Activated CD4-positive, alpha-beta memory T cell treated with anti-CD3 and anti-CD28 coated beads for 36 hours (primary cell): ENCODE measurements at regions not wholly inside any gene's neighbourhood (a gene's known extent, or its start where the extent isn't known, plus 50 kb on each side); places are given as distances from the start of the nearest gene placed in this dataset.

Experiments used
- CTCF ChIA-PET: fragments of 350-600 bp; sonication (Branson Sonifier 250); formaldehyde crosslinking; loops from one replicate; lab custom pipeline; 2021; ENCODE audit warnings: antibody characterized with exemption, inconsistent platforms; lab: Charles Lee
- POLR2A ChIA-PET: fragments of 350-600 bp; sonication (Branson Sonifier 250); formaldehyde crosslinking; loops from one replicate; lab custom pipeline; 2021; ENCODE audit warnings: antibody characterized with exemption; lab: Charles Lee
- DNase-seq: peaks from one replicate; pipeline ENCODE4 v3.0.0-alpha.2; 2020
- H3K27ac Mint-ChIP-seq: one replicate; pipeline ENCODE4 v1.8.0; 2021; ENCODE audit warnings: mixed read lengths
- H3K27me3 Mint-ChIP-seq: one replicate; pipeline ENCODE4 v1.8.0; 2021; ENCODE audit warnings: mixed read lengths
- H3K36me3 Mint-ChIP-seq: one replicate; pipeline ENCODE4 v1.8.0; 2021; ENCODE audit warnings: mixed read lengths
- H3K4me1 Mint-ChIP-seq: one replicate; pipeline ENCODE4 v1.8.0; 2021; ENCODE audit warnings: low read depth, mixed read lengths
- H3K4me3 Mint-ChIP-seq: one replicate; pipeline ENCODE4 v1.8.0; 2021; ENCODE audit warnings: mild to moderate bottlenecking, mixed read lengths
- H3K9me3 Mint-ChIP-seq: one replicate; pipeline ENCODE4 v1.8.0; 2021; ENCODE audit warnings: mixed read lengths
- intact Hi-C: fragments of 100-400 bp; cut with micrococcal nuclease; formaldehyde crosslinking; loops from one replicate; pipeline ENCODE4 v1.15.1; 2023

- POLR2A ChIA-PET: no interaction called here
- Mint-ChIP-seq H3K4me1 (no peaks in the 10 kb centered on the region), H3K9me3 (no peaks in the 10 kb centered on the region), H3K27me3 (peaks cover 4% of the 10 kb centered on the region), H3K36me3 (no peaks in the 10 kb centered on the region), H3K4me3 (no peak overlapping the region), H3K27ac (no peak overlapping the region)
- CTCF ChIA-PET: no interaction called here
- no peak for DNase-seq
- intact Hi-C loops: no loop called here
Measured at GRCh38 chr2:67871686-67872412, 191.0 kb downstream of the C1D start.

- no peak overlapping the region for H3K27ac Mint-ChIP-seq
- H3K9me3 Mint-ChIP-seq: no peaks in the 10 kb centered on the region
- DNase-seq: no peak
- H3K36me3 Mint-ChIP-seq: no peaks in the 10 kb centered on the region
- H3K4me3 Mint-ChIP-seq: no peak overlapping the region
- ChIA-PET POLR2A (no interaction called here), CTCF (no interaction called here)
- H3K4me1 Mint-ChIP-seq: no peaks in the 10 kb centered on the region
- intact Hi-C loops: no loop called here
- peaks cover 4% of the 10 kb centered on the region for H3K27me3 Mint-ChIP-seq
Measured at GRCh38 chr2:67872481-67872880, 190.3 kb downstream of the C1D start.

GRCh38 chr2:67873916-67874315, 188.9 kb downstream of the C1D start:
- Mint-ChIP-seq H3K4me3 (no peak overlapping the region), H3K27ac (no peak overlapping the region), H3K4me1 (no peaks in the 10 kb centered on the region), H3K36me3 (no peaks in the 10 kb centered on the region), H3K27me3 (peaks cover 5% of the 10 kb centered on the region), H3K9me3 (no peaks in the 10 kb centered on the region)
- DNase-seq: no peak
- ChIA-PET CTCF (no interaction called here), POLR2A (no interaction called here)
- intact Hi-C loops: no loop called here

DNA sequence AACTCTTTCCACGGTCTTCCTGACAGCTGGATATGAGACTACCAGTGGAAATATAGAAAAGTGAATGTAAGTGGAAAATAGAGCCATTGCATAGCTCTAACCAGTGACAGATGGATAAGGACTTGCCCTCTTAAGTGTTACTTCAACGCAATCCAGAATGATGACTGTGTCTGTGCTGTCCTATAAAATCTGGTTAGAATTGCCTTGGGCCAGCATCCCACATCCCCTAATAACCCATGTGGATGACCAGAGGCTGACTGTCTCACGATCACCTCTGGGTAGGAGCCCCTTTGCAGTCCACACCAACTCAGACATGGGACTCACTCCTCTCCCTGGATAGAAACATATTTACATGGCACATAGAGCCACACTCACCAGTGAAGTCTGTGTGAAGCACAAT, 186.6 kb downstream of the C1D start:
- Mint-ChIP-seq H3K27me3 (peaks cover 5% of the 10 kb centered on the region), H3K9me3 (no peaks in the 10 kb centered on the region), H3K27ac (no peak overlapping the region), H3K4me3 (no peak overlapping the region), H3K36me3 (no peaks in the 10 kb centered on the region), H3K4me1 (no peaks in the 10 kb centered on the region)
- no peak for DNase-seq
- ChIA-PET POLR2A (no interaction called here), CTCF (no interaction called here)
- intact Hi-C loops: no loop called here

GRCh38 chr2:67877301-67877700, 185.5 kb downstream of the C1D start:
- Mint-ChIP-seq H3K9me3 (no peaks in the 10 kb centered on the region), H3K4me1 (no peaks in the 10 kb centered on the region), H3K4me3 (no peak overlapping the region), H3K27me3 (peaks cover 5% of the 10 kb centered on the region), H3K27ac (no peak overlapping the region), H3K36me3 (no peaks in the 10 kb centered on the region)
- intact Hi-C loops: no loop called here
- ChIA-PET POLR2A (no interaction called here), CTCF (no interaction called here)
- DNase-seq: no peak

GRCh38 chr2:67878743-67879142, 184.1 kb downstream of the C1D start:
- ChIA-PET POLR2A (no interaction called here), CTCF (no interaction called here)
- H3K27me3 Mint-ChIP-seq: peaks cover 5% of the 10 kb centered on the region
- no peaks in the 10 kb centered on the region for H3K4me1 Mint-ChIP-seq
- no peaks in the 10 kb centered on the region for H3K9me3 Mint-ChIP-seq
- H3K4me3 Mint-ChIP-seq: no peak overlapping the region
- H3K27ac Mint-ChIP-seq: no peak overlapping the region
- intact Hi-C loops: no loop called here
- no peaks in the 10 kb centered on the region for H3K36me3 Mint-ChIP-seq
- DNase-seq: no peak

DNA sequence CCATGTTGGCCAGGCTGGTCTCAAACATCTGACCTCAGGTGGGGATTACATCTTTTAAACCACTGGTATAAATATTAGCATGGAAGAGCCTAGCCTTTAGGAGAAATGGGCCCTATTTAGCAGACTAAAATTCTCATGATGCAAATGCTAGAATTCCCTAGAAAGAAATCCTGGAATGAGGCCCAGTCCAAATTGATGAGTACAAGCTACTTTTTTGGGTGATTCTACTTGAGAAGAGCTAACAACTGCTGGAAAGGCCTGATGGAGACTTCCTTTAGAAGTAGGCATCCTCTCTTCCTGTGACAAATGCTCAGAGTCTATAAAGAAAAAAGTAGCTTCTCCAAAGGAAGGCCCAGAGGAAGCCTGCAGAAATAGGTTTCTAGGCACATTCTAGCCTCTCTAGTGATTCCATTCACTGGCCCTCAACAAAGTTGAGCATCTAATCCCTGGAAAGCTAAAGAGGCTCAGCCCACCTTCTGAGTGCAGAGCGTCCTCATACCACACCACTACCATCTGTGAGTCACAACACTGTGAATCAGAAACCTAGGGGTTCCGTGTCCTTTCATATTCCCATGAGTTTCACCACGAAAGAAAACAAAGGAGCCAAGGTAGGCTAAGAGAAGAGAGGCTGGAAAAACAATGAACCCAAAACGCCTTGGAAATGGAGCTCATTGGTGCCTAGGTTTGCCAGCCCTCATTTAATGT, 183.1 kb downstream of the C1D start:
- H3K4me3 Mint-ChIP-seq: no peak overlapping the region
- no peaks in the 10 kb centered on the region for H3K36me3 Mint-ChIP-seq
- no peaks in the 10 kb centered on the region for H3K9me3 Mint-ChIP-seq
- ChIA-PET POLR2A (no interaction called here), CTCF (no interaction called here)
- intact Hi-C loops: no loop called here
- peaks cover 5% of the 10 kb centered on the region for H3K27me3 Mint-ChIP-seq
- H3K27ac Mint-ChIP-seq: no peak overlapping the region
- no peaks in the 10 kb centered on the region for H3K4me1 Mint-ChIP-seq
- no peak for DNase-seq

- no peak for DNase-seq
- intact Hi-C loops: no loop called here
- ChIA-PET CTCF (no interaction called here), POLR2A (no interaction called here)
- no peaks in the 10 kb centered on the region for H3K4me1 Mint-ChIP-seq
- H3K4me3 Mint-ChIP-seq: no peak overlapping the region
- H3K36me3 Mint-ChIP-seq: no peaks in the 10 kb centered on the region
- peaks cover 1% of the 10 kb centered on the region for H3K27me3 Mint-ChIP-seq
- H3K9me3 Mint-ChIP-seq: no peaks in the 10 kb centered on the region
- H3K27ac Mint-ChIP-seq: no peak overlapping the region
Measured at GRCh38 chr2:67880291-67880761, 182.5 kb downstream of the C1D start.

- Mint-ChIP-seq H3K4me1 (no peaks in the 10 kb centered on the region), H3K4me3 (no peak overlapping the region), H3K36me3 (no peaks in the 10 kb centered on the region), H3K9me3 (no peaks in the 10 kb centered on the region), H3K27ac (no peak overlapping the region), H3K27me3 (peaks cover 1% of the 10 kb centered on the region)
- no peak for DNase-seq
- CTCF ChIA-PET: no interaction called here
- intact Hi-C loops: no loop called here
- POLR2A ChIA-PET: no interaction called here
Measured at GRCh38 chr2:67881816-67882215, 181.0 kb downstream of the C1D start.

DNA sequence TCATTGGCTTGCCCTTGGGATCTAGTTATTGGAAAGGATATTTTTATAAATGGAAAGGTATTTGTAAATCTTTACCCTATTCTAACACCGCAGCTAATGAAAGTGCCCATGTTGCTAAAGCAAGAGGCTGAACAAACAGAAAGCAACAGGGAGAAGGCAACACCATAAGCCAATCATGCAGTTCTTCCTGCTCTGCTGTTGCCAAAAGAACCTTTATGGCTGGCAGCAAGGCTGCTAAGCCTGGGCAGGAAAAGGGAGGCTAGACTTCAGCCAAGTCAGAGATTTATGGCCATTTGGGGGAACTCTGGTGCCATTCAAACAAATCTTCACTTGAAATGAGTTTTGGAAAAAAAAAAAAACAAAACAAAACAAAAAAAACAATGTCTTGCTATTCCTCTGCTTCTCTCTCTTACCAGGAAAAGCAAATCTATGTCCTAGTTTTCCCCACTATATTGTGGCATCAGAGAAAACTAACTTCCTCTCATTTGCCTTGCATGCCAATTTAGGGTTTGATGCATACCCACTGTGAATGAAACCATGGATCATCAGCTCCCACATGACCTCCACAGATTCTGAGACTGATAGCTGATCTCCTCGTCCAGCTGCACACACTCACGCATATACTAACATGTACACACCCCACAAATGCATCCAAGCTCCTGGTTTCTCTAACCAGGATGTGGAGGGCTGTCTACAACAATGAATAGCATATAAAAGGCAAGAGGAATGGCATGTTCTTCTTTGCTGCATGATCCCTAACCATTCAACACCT, 179.3 kb downstream of the C1D start:
- CTCF ChIA-PET: no interaction called here
- POLR2A ChIA-PET: no interaction called here
- H3K27ac Mint-ChIP-seq: no peak overlapping the region
- H3K4me3 Mint-ChIP-seq: no peak overlapping the region
- H3K27me3 Mint-ChIP-seq: no peaks in the 10 kb centered on the region
- no peaks in the 10 kb centered on the region for H3K4me1 Mint-ChIP-seq
- intact Hi-C loops: no loop called here
- DNase-seq: no peak
- H3K9me3 Mint-ChIP-seq: no peaks in the 10 kb centered on the region
- no peaks in the 10 kb centered on the region for H3K36me3 Mint-ChIP-seq

GRCh38 chr2:67888351-67889005, 174.3 kb downstream of the C1D start:
- H3K4me1 Mint-ChIP-seq: no peaks in the 10 kb centered on the region
- POLR2A ChIA-PET: no interaction called here
- no peaks in the 10 kb centered on the region for H3K9me3 Mint-ChIP-seq
- intact Hi-C loops: no loop called here
- H3K36me3 Mint-ChIP-seq: no peaks in the 10 kb centered on the region
- H3K27me3 Mint-ChIP-seq: no peaks in the 10 kb centered on the region
- no peak for DNase-seq
- H3K4me3 Mint-ChIP-seq: no peak overlapping the region
- CTCF ChIA-PET: no interaction called here
- H3K27ac Mint-ChIP-seq: no peak overlapping the region

- no peak overlapping the region for H3K27ac Mint-ChIP-seq
- ChIA-PET POLR2A (no interaction called here), CTCF (no interaction called here)
- H3K4me1 Mint-ChIP-seq: no peaks in the 10 kb centered on the region
- no peaks in the 10 kb centered on the region for H3K9me3 Mint-ChIP-seq
- no peaks in the 10 kb centered on the region for H3K27me3 Mint-ChIP-seq
- no peak for DNase-seq
- H3K36me3 Mint-ChIP-seq: no peaks in the 10 kb centered on the region
- intact Hi-C loops: no loop called here
- H3K4me3 Mint-ChIP-seq: no peak overlapping the region
Measured at GRCh38 chr2:67889056-67889455, 173.7 kb downstream of the C1D start.
